NCI-H460 (cell line): ENCODE measurements at regions not wholly inside any gene's neighbourhood (a gene's known extent, or its start where the extent isn't known, plus 50 kb on each side); places are given as distances from the start of the nearest gene placed in this dataset.
"Not testable (repeated sequence)": the region's sequence is repeated elsewhere in the genome, so short reads cannot be mapped to it uniquely, and the experiment has no call there.

Source experiments
- DNase-seq: peaks from one replicate; pipeline ENCODE4 v3.0.0-alpha.2; 2016; ENCODE audit warnings: low read depth; ENCODE audit errors: extremely low read depth
- small RNA-seq, 2 experiments: library from RNA; depleted of rRNA; stranded (forward); fragments of <200 nt; gene quantifications; one replicate each; pipeline ENCODE3, GENCODE V24; 2014

- DNase-seq, result no peak
Measured at GRCh38 chr16:48810803-48811453, 200.9 kb upstream of the N4BP1 start.

- no peak for DNase-seq
Measured at GRCh38 chr16:48810436-48810802, 200.4 kb upstream of the N4BP1 start.

GRCh38 chr16:48790151-48790550, 180.2 kb upstream of the N4BP1 start:
- DNase-seq, result no peak

GRCh38 chr16:48788475-48788874, 178.5 kb upstream of the N4BP1 start:
- no peak for DNase-seq

- no peak for DNase-seq
Measured at GRCh38 chr16:48745541-48745940, 135.6 kb upstream of the N4BP1 start.

- no peak for DNase-seq
Measured at GRCh38 chr16:48740964-48741363, 131.0 kb upstream of the N4BP1 start.

GRCh38 chr16:48734220-48734619, 124.2 kb upstream of the N4BP1 start:
- no peak for DNase-seq

GRCh38 chr16:48704710-48705109, 94.7 kb upstream of the N4BP1 start:
- DNase-seq, result no peak

GRCh38 chr16:48687421-48688038, 77.5 kb upstream of the N4BP1 start:
- peak; percentile 78 for DNase-seq

GRCh38 chr16:48684148-48684547, 74.2 kb upstream of the N4BP1 start:
- DNase-seq, result no peak

- no peak for DNase-seq
Measured at GRCh38 chr16:48682971-48683370, 73.0 kb upstream of the N4BP1 start.

GRCh38 chr16:48681520-48681919, 71.5 kb upstream of the N4BP1 start:
- no peak for DNase-seq

- no peak for DNase-seq
Measured at GRCh38 chr16:48680881-48681280, 70.9 kb upstream of the N4BP1 start.

- no peak for DNase-seq
Measured at GRCh38 chr16:48676836-48677235, 66.9 kb upstream of the N4BP1 start.

- not testable (repeated sequence) for DNase-seq
Measured at GRCh38 chr16:48668184-48668583, 58.2 kb upstream of the N4BP1 start.

GRCh38 chr16:48659940-48660339, 50.0 kb upstream of the N4BP1 start:
- no peak for DNase-seq

Small RNA genes lying in the stretch of these regions (small RNA-seq; reads per million reads assigned to genes)
- gene AC023827.1 (0 reads per million in 2 experiments), gene MTND4LP25 (0 reads per million in 2 experiments), gene RNU6-257P (0 reads per million in 2 experiments)
